Breast epithelium (tissue), 3 donors: ENCODE measurements at regions not wholly inside any gene's neighbourhood (a gene's known extent, or its start where the extent isn't known, plus 50 kb on each side); places are given as distances from the start of the nearest gene placed in this dataset.
"Not testable (repeated sequence)": the region's sequence is repeated elsewhere in the genome, so short reads cannot be mapped to it uniquely, and the experiment has no call there.

Experiments
- POLR2A ChIP-seq: fragments of 450-650 bp; IDR thresholded peaks from one replicate; pipeline ENCODE4 v1.6.1; 2016; ENCODE audit warnings: antibody characterized with exemption, mild to moderate bottlenecking, moderate library complexity
- TF ChIP-seq, protein P1 (sequence below), 3 donors: fragments of 450-650 bp; IDR thresholded peaks; one replicate each; pipeline ENCODE4 v1.5.1; 2016 to 2017; ENCODE audit warnings: antibody characterized with exemption in 3 of 3, mild to moderate bottlenecking in 3 of 3, moderate library complexity in 3 of 3

DNA sequence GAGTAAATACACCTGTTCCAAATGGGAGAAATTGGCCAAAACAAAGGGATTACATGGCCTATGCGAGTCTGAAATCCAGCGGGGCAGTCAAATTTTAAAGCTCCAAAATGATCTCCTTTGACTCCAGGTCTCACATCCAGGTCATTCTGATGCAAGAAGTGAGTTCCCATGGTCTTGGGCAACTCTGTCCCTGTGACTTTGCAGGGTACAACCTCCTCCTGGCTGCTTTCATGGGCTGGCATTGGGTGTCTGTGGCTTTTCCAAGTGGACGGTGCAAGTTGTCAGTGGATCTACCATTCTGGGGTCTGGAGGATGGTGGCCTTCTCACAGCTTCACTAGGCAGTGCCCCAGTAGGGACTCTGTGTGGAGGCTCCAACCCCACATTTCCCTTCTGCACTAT, 144.3 kb upstream of the BARHL2 start:
- TF ChIP-seq, protein P1, sequence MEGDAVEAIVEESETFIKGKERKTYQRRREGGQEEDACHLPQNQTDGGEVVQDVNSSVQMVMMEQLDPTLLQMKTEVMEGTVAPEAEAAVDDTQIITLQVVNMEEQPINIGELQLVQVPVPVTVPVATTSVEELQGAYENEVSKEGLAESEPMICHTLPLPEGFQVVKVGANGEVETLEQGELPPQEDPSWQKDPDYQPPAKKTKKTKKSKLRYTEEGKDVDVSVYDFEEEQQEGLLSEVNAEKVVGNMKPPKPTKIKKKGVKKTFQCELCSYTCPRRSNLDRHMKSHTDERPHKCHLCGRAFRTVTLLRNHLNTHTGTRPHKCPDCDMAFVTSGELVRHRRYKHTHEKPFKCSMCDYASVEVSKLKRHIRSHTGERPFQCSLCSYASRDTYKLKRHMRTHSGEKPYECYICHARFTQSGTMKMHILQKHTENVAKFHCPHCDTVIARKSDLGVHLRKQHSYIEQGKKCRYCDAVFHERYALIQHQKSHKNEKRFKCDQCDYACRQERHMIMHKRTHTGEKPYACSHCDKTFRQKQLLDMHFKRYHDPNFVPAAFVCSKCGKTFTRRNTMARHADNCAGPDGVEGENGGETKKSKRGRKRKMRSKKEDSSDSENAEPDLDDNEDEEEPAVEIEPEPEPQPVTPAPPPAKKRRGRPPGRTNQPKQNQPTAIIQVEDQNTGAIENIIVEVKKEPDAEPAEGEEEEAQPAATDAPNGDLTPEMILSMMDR (IDR thresholded peaks at IDR 0.05) = not testable (repeated sequence)
- not testable (repeated sequence) for TF ChIP-seq POLR2A
